NT2/D1 (cell line): ENCODE measurements at regions not wholly inside any gene's neighbourhood (a gene's known extent, or its start where the extent isn't known, plus 50 kb on each side); places are given as distances from the start of the nearest gene placed in this dataset.

ENCODE experiments used
- DNase-seq: peaks from one replicate; pipeline ENCODE4 v3.0.0-alpha.2; 2011; ENCODE audit warnings: low read depth, low spot score
- H3K27me3 ChIP-seq: 2 replicates; pipeline ENCODE4 v1.6.0; 2011; ENCODE audit warnings: mild to moderate bottlenecking; ENCODE audit not compliant: insufficient read length, insufficient read depth
- H3K36me3 ChIP-seq: 2 replicates; pipeline ENCODE4 v1.6.1; 2011; ENCODE audit warnings: mild to moderate bottlenecking, low read length, mixed read lengths; ENCODE audit not compliant: insufficient read depth, insufficient read length
- H3K4me1 ChIP-seq: 2 replicates; pipeline ENCODE4 v1.5.1; 2011; ENCODE audit not compliant: insufficient read depth, insufficient read length
- H3K4me3 ChIP-seq: 2 replicates; pipeline ENCODE4 v1.5.1; 2011; ENCODE audit warnings: low read depth; ENCODE audit not compliant: insufficient read length
- H3K9ac ChIP-seq: 2 replicates; pipeline ENCODE4 v1.6.0; 2011; ENCODE audit warnings: low read depth; ENCODE audit not compliant: insufficient read length
- H3K9me3 ChIP-seq: 2 replicates; pipeline ENCODE4 v1.5.1; 2011; ENCODE audit warnings: mild to moderate bottlenecking, low read length; ENCODE audit not compliant: insufficient read depth
- SUZ12 ChIP-seq: IDR thresholded peaks from 2 replicates; pipeline ENCODE4 v1.6.1; 2011; ENCODE audit not compliant: insufficient read length, insufficient read depth; ENCODE audit errors: extremely low read depth
- YY1 ChIP-seq: IDR thresholded peaks from 2 replicates; pipeline ENCODE4 v1.6.1; 2011; ENCODE audit not compliant: insufficient read length, insufficient read depth
- ZNF274 ChIP-seq: IDR thresholded peaks from 2 replicates; pipeline ENCODE4 v1.6.1; 2011; ENCODE audit warnings: mild to moderate bottlenecking, low read depth, low read length

DNA sequence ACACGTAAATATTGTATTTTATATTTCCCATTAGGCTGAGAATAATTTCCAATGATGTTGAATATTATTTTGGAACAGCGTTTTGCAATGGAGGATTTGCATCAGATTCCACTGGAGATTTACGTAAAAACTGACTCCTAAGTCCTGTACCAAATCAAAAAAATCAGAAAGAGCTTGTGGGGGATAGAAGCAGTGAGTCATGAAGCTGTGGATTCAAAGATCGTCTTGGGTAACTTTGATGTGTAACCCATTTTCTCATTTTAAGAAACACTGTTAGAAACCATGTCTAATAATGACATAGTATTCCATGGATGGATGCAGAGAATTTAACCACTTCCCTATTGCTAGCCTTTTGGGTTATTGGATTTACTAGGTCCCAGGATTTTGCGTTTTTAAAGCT lies 158.6 kb downstream of the INHBA start:
- H3K4me3 ChIP-seq: no peak overlapping the region
- TF ChIP-seq YY1 (no peak), SUZ12 (no peak), ZNF274 (no peak)
- DNase-seq: no peak
- H3K9ac ChIP-seq: no peak overlapping the region
- no peaks in the 10 kb centered on the region for H3K4me1 ChIP-seq
- no peaks in the 10 kb centered on the region for H3K36me3 ChIP-seq
- no peaks in the 10 kb centered on the region for H3K27me3 ChIP-seq
- no peaks in the 10 kb centered on the region for H3K9me3 ChIP-seq

DNA sequence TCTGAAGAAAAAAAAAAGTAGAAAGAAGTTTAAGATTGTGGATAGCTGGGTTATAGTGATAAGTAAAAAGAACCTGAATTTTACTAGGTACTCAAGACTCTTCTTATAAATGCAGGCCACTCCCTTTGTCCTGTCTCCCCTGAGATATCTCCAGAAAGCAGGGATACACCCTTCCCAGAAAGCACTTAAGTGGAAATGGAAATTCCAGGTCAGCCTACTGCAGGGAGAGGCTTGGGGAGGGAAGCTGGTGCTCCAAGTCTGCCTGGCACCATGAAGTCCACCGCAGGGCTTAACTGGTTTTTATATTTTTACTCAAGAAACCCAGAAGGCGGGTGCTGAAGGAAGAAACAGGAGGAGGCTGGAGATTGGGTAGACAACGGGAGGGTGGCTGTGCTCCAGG lies 162.3 kb downstream of the INHBA start:
- TF ChIP-seq YY1 (no peak), SUZ12 (no peak)
- Histone ChIP-seq H3K9me3 (no peaks in the 10 kb centered on the region), H3K4me1 (no peaks in the 10 kb centered on the region), H3K36me3 (no peaks in the 10 kb centered on the region), H3K9ac (no peak overlapping the region), H3K4me3 (no peak overlapping the region), H3K27me3 (no peaks in the 10 kb centered on the region)
- DNase-seq: no peak

DNA sequence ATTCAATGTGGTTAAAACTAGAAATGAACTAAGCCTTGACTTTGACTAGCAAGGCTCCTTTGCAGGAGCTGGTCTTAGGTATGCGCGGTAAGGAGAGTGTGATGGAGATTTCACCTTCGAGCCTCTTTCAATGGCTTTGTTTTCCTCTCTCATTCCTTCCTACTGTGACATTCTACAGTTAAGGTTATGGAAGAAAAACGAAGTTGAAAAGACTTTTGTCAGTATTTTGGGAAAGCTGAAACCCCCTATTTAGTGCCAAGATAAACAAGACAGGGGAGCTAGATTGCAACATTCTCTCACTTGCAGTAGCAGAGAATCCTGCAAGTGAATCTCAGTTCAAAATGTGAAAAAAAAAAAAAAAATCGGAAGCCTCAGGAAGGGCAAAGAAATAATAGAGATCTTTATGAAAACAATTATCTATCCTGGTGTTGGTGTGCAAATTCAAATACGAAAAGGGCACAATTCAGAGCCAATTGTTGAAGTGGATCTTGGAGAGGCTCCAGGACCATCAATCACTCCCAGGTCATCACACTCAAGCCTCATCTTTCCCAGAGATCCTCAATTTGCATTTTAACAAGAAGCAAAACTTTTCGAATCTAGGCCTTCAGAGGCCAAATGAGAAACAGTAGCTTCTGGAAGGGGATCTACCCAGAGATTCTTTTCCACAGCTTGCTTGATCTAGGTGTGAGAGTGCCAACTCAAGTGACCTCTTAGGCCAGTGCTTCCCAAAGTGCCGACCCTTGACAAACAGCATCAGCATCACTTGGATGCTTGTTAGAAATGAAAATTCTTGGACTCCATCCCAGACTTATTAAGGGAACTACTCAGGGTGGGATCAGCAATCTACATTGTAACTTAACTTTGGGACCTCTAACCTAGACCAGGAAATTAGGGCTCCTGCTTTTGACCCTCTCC lies 163.8 kb downstream of the INHBA start:
- Histone ChIP-seq H3K9me3 (0 out of 2 replicates have a peak, but pooled peaks cover 4% of the 10 kb centered on the region), H3K4me3 (no peak overlapping the region), H3K36me3 (no peaks in the 10 kb centered on the region), H3K9ac (no peak overlapping the region), H3K4me1 (no peaks in the 10 kb centered on the region), H3K27me3 (no peaks in the 10 kb centered on the region)
- peak; percentile 89 for DNase-seq
- TF ChIP-seq YY1: no peak

DNA sequence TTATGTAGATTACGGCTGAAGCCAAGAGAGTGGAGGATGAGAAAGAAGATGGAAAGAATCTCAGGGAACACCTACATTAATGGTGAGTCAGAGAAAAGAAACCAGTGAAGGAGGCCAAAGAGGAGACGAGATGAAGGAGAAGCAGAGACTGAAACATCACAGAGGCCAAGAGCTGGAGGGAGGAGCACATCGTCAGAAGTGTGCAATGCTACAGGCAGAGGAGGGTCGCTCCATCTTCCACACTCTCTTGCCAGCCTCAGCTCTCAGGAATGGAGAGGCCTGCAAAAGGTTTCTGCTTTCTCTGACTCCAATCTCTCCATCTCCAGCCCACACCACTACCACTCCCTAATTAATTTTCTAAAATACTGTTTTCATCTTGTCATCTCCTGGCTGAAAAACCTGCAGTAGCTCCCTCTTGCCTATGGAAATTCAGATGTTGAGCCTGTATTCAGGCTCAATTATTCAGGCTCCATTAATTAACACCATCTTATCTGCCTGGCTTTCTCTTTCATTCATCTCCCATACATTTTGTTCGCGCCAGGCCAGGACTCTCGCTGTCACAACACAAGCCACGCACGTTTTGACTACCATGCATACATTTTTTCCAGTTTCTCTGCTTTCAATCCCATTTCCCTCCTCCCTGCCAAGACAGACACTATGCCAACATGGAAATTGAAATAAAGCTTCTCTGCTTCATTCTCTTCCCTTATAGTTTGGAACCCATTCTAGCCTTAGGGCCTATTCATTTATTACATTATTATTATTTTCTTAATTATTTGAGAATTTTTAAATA lies 165.8 kb downstream of the INHBA start:
- TF ChIP-seq SUZ12 (no peak), ZNF274 (no peak), YY1 (no peak)
- no peaks in the 10 kb centered on the region for H3K27me3 ChIP-seq
- H3K9me3 ChIP-seq: 0 out of 2 replicates have a peak, but pooled peaks cover 4% of the 10 kb centered on the region
- no peak overlapping the region for H3K9ac ChIP-seq
- DNase-seq: no peak
- no peaks in the 10 kb centered on the region for H3K4me1 ChIP-seq
- no peak overlapping the region for H3K4me3 ChIP-seq
- no peaks in the 10 kb centered on the region for H3K36me3 ChIP-seq

DNA sequence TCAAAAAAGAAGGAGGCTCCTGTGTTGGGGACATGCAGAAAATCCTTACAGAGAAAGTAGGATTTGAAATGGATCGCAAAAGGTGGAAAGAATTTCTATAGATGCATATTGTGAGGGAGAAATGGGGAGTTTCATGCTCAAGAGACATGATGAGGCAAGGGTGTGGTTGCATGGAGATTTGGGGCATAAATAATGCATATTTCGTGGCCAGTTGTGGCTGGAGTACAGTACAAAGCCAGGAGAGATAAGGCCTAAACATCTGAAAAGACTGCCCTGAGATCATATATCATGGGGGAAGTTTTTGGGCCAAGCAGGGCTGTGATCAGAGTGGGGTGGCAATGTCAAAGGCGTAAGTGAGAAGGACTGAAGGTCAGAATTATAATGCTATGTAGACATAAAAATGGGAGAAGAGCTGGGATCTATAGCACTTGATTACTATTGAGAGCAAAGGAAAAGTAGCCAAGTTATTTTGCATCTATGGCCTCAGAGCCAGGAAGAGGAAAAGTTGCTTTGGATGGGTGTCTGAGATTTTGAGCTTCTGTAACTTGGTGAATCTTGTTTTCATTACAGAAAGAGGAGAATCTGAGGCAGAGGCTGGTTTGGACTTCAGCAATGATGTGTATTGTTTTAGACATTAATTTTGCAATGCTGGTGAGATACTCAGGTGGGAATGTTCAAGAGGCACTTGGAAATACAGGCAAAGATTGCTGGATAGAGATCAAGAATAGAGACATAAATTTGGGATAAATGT lies 166.6 kb downstream of the INHBA start:
- no peak for DNase-seq
- TF ChIP-seq YY1: no peak
- no peak for TF ChIP-seq ZNF274
- no peak for TF ChIP-seq SUZ12
- no peaks in the 10 kb centered on the region for H3K27me3 ChIP-seq
- H3K4me3 ChIP-seq: no peak overlapping the region
- H3K4me1 ChIP-seq: no peaks in the 10 kb centered on the region
- no peaks in the 10 kb centered on the region for H3K36me3 ChIP-seq
- H3K9ac ChIP-seq: no peak overlapping the region
- H3K9me3 ChIP-seq: 0 out of 2 replicates have a peak, but pooled peaks cover 4% of the 10 kb centered on the region

DNA sequence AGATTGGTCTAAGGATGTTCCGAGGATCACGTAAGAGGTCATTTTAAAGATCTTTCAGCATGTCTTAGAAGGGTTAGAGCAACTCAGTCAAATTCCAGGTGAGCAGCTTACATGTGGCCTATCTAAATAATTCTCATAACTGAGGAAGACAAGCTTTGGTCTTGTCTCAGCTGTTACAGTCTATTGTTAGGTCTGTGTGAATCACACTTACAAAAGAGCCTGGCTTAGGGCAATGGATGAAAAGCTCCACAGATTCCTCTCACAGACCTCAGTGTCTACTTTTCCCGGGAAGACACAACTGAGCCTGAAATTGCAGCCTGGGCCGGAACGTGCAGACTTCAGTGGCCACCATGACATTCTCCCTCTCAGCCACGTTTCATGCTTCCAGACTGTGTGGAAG lies 173.1 kb downstream of the INHBA start:
- Histone ChIP-seq H3K9ac (no peak overlapping the region), H3K9me3 (0 out of 2 replicates have a peak, but pooled peaks cover 6% of the 10 kb centered on the region), H3K36me3 (no peaks in the 10 kb centered on the region), H3K4me1 (no peaks in the 10 kb centered on the region), H3K27me3 (no peaks in the 10 kb centered on the region), H3K4me3 (no peak overlapping the region)
- DNase-seq: no peak
- TF ChIP-seq SUZ12 (no peak), YY1 (no peak), ZNF274 (no peak)

DNA sequence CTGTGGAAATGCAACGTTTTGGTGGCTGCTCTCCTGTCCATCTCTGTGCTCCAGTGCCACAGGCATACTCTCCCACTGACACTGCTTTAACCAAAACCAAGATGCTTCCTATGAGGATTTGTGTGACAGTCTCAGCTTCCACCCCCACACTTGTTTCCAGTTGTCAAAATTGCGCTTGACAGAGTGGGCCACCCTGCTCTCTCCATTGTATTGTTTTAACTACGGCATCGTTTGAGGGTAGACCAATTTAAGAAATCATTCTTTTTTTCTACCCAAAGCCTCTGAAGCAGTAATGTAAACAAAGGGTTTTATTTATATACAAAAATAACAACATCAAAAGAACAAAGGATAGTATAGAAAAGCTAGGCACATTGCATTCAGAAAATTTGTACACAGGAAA lies 178.0 kb downstream of the INHBA start:
- H3K9ac ChIP-seq: no peak overlapping the region
- H3K36me3 ChIP-seq: no peaks in the 10 kb centered on the region
- no peak overlapping the region for H3K4me3 ChIP-seq
- H3K9me3 ChIP-seq: peaks cover 26% of the 10 kb centered on the region; the same call in 1 of the 2 replicates
- no peaks in the 10 kb centered on the region for H3K4me1 ChIP-seq
- DNase-seq: no peak
- TF ChIP-seq ZNF274 (no peak), YY1 (no peak), SUZ12 (no peak)
- H3K27me3 ChIP-seq: no peaks in the 10 kb centered on the region
